GM12891 (cell line): ENCODE measurements at regions not wholly inside any gene's neighbourhood (a gene's known extent, or its start where the extent isn't known, plus 50 kb on each side); places are given as distances from the start of the nearest gene placed in this dataset.
"Not testable (repeated sequence)": the region's sequence is repeated elsewhere in the genome, so short reads cannot be mapped to it uniquely, and the experiment has no call there.

Experiments used
- DNase-seq: peaks from one replicate; pipeline ENCODE4 v3.0.0; 2011; ENCODE audit warnings: low spot score; ENCODE audit not compliant: insufficient read length
- FAIRE-seq: peaks from 2 replicates; lab custom pipeline; 2011; peaks lifted over from hg19 to GRCh38; lab: Jason Lieb, UNC
- PAX5 ChIP-seq: IDR thresholded peaks from 2 replicates; pipeline ENCODE4 v1.6.1; 2011; ENCODE audit warnings: low read length, moderate library complexity, mild to moderate bottlenecking; ENCODE audit not compliant: insufficient read depth, severe bottlenecking
- POLR2A ChIP-seq: IDR thresholded peaks from 2 replicates; pipeline ENCODE4 v1.6.1; 2011; ENCODE audit warnings: low read depth, low read length, control low read depth
- POLR2AphosphoS5 ChIP-seq: IDR thresholded peaks from 2 replicates; pipeline ENCODE4 v1.6.1; 2011; ENCODE audit warnings: low read depth, low read length, control low read depth
- POU2F2 ChIP-seq: IDR thresholded peaks from 2 replicates; pipeline ENCODE4 v1.6.1; 2011; ENCODE audit warnings: low read depth, mild to moderate bottlenecking, control low read depth, low read length, moderate library complexity
- SPI1 ChIP-seq: IDR thresholded peaks from 2 replicates; pipeline ENCODE4 v1.6.1; 2011; ENCODE audit warnings: low read depth, low read length, control low read depth
- TAF1 ChIP-seq: IDR thresholded peaks from 2 replicates; pipeline ENCODE4 v1.6.1; 2011; ENCODE audit warnings: low read depth, low read length, control low read depth

DNA sequence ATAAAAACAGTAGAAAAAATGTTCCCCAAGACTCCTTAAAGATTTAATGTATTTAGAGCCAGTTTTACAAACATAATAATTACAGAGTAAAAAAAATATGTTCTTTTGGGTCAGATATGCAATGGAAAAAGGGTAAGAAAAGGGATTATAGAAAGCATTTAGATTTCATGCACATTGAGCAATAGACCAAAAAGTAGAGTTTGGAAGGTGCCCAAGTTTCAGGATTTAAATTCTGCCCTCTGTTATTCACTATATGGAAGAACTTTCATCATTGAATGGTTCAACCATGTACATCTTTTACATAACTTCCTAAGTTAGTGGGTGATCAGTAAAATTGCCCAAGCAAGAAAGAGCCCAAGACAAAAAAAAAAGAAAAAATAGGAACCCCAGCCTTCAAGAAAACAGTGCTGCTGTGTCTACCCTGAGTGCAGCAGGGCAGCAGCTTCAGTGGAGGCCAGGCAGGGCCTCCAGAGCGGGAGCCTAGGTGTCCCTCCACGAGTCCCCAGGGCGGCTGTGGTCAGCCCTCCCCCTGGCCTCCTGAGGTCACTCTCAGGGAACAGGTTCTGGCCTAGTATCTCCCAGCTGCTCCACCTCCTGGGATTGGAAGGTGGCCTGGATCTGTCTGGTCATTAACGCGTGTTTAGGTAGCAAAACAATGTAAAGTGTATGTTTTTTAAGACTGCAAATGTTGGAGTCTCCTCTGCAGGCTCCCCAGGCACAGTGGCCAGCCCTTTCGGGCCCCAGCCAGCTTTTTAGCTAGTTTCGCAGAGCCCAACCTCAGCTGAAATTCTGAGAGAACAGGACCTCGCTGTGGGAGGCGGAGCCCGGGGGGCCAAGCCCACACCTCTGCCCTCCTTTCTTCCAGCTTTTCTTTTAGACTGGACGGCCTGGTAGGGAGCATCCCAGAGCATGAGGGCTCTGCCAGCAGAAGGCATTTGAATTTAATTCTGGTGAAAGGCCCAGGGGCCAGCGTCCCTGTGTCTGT is 77.3 kb downstream of the TEX51 start:
- DNase-seq (no peak), FAIRE-seq (no peak)
- TF ChIP-seq SPI1 (no peak), TAF1 (no peak), PAX5 (no peak), POU2F2 (no peak), POLR2AphosphoS5 (no peak), POLR2A (no peak)

DNA sequence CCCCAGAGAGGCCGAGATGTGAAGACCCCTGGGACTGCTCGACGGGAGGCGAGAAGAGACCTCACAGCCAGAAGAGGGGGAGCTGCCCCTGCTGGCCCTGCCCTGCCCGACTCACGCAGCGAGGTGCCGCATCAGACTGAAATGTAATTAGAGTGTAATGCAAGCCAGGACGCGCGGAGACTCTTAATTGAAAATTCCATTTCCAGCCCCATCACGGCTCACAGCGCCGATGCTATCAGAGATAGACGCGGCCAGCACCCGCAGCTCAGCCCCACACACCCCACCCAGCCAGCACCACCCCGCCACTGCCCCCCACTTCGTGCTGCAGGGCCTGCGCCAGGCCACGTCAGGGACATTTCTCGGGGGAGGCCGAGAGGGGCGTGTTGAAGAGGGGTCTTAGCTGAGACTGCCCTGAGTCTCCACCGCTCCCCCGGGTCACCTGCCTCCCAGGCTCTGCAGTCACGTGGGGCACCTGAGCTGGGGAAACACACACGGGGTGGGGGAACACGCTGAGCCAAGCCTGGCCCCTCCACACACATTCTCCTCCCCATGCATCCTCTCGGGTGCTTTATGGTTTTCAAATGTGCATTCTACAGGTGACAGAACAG is 78.1 kb downstream of the TEX51 start:
- DNase-seq (no peak), FAIRE-seq (no peak)
- TF ChIP-seq PAX5: no peak
- TF ChIP-seq TAF1: no peak
- no peak for TF ChIP-seq POU2F2
- TF ChIP-seq POLR2AphosphoS5: no peak
- no peak for TF ChIP-seq POLR2A
- TF ChIP-seq SPI1: no peak

DNA sequence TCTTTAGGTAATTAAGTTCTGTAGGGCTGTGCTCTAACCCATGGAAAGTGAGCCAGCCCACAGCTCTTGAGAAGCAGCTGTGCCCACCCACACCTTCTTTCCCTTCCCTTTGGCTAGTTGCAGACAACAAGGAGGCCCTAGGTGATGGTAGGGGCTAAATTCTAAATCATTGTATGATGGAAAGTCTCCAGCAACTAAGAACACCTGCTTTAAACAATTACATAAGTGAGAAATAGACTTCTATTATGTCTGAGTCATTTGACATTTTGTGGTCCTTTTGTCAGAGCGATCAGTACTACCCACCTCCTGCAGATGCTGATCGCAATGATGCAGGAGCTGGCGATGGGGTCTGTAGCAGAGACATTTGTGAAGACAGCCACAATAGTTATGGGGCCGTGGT is 79.6 kb downstream of the TEX51 start:
- DNase-seq (no peak), FAIRE-seq (no peak)
- no peak for TF ChIP-seq PAX5
- TF ChIP-seq POLR2AphosphoS5: no peak
- no peak for TF ChIP-seq SPI1
- TF ChIP-seq POU2F2: no peak
- no peak for TF ChIP-seq POLR2A
- TF ChIP-seq TAF1: no peak

DNA sequence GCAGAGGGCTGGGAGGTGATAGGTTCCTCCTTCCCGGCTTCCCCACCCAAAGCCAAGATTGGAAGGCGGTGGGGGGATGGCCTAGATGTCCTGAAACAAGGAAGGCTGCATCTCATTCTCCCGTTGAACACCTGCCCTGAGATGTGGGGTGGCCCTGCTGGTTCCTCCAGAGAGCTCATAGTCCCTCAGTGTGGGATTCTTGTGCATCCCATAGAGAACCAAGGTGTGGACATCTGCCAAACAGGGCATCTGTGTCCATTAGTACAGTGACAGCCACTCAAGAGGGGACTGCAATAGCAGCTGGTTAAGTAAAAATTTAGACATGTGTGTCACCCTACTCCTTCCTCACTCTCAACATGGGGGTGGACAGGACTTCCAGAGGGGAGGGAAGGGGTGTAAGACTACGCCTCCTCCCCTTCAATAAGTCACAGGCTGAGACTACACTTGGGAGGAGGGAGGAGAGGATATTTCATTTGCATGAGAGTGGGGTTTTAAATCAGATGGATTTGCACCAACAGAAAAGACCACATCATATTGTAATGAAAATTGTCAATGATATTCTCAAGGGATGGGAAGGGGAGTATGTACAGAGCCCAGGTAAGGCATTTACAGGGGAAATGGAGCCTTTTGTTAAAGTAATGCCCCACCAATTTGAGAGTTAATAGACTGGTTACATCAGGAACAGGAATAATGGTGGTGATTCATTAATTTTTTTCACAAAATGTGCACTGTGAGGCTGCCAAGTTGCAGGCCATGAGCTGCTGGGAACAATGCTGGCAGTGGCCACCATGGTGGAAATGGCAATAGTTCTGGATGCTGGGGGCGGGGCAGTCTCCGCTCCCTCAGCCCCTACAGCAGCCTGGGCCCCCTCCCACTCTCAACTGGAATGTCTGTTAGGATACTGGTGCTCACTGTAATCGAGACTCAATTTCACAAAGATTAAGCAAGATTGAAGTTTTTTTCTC is 80.6 kb downstream of the TEX51 start:
- FAIRE-seq: no peak
- TF ChIP-seq POU2F2: no peak
- TF ChIP-seq SPI1: no peak
- TF ChIP-seq PAX5: no peak
- no peak for TF ChIP-seq POLR2AphosphoS5
- no peak for TF ChIP-seq POLR2A
- no peak for TF ChIP-seq TAF1
- DNase-seq: no peak

DNA sequence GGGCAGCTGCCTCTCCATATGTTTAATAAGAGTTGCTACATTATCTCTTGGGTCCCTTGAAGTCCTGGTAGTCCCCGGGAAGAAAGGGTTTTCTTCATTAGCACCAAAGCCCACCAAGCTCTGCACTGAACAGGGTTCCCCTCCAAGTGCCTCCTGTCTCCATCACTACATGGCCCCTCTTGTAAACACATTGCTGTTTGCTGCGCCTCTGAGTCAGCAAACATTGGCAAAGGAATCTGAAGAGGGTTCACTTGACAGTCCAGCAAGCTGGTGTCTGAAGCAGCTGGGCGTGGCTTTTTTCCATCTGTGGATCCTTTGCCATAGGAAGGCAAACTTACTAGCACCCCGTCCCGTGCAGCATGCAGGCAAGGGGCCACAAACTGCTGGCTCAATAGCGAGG is 82.8 kb downstream of the TEX51 start:
- no peak for DNase-seq
- TF ChIP-seq POLR2AphosphoS5 (no peak), POU2F2 (no peak)
- no peak for FAIRE-seq

DNA sequence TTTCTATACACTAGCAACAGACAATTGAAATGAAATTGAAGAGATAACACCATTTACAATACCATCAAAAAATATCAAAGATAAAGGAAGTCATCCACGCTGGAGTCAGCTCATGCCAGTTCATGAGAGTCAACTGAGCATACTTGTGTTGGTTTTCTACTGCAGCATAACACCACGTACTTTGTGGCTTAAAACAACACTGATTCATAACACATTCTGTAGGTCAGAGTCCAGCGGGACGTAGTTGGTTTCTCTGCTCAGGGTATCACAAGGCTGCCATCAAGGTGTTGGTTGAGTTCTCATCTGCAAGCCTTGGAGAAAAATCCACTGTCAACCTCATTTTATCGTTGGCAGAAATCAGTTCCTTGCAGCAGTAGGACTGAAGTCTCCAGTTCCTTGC is 84.2 kb downstream of the TEX51 start:
- TF ChIP-seq POU2F2 (no peak), SPI1 (no peak), POLR2AphosphoS5 (no peak), PAX5 (no peak), TAF1 (no peak), POLR2A (no peak)
- DNase-seq (no peak), FAIRE-seq (no peak)

DNA sequence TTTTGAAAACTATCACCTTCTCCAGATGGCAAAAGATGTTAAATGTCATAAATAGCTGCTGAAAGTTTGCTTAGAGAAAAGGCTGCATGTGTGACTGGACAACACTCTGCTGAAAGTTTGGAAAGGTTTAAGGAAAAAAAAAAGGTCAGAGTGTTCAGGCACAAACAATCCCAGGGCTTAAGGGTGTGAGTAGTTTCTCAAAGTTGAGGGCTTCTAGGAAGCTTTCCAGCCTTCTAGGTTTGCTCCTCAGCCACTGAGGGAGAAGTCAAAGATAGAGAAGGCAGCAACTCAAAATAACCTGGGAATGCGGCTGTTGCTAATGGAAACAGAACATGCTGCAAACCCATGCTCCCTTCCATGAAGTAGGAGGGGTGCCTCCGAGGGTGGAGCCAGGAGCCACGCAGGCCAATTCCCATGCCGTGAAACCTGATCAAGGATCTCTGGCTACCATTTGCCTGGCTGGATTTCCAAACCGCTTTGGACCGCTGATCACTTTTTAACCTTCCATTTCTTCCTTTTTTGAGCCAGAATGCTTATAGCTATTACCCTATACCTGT is 88.0 kb downstream of the TEX51 start:
- TF ChIP-seq PAX5: no peak
- no peak for TF ChIP-seq POLR2A
- no peak for TF ChIP-seq SPI1
- TF ChIP-seq POU2F2: no peak
- TF ChIP-seq TAF1: no peak
- TF ChIP-seq POLR2AphosphoS5: no peak
- FAIRE-seq (no peak), DNase-seq (no peak)

DNA sequence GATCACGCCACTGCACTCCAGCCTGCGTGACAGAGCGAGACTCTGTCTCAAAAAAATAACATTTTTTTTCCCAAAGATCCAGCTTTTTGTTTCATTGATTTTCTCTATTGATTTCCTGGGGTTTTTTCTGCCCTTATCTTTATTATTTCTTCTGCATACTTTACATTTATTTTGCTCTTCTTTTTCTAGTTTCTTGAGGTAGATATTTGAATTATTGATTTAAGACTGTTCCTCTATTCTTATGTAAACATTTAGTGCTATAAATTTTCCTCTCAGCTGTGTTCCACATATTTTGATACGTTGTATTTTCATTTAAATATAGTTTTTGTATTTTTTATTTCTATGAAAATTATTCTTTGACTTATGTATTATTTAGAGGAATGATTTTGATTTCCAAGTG is 89.8 kb downstream of the TEX51 start:
- no peak for TF ChIP-seq SPI1
- TF ChIP-seq POU2F2: no peak
- no peak for TF ChIP-seq PAX5
- no peak for TF ChIP-seq TAF1
- no peak for TF ChIP-seq POLR2A
- no peak for TF ChIP-seq POLR2AphosphoS5
- DNase-seq (no peak), FAIRE-seq (no peak)

DNA sequence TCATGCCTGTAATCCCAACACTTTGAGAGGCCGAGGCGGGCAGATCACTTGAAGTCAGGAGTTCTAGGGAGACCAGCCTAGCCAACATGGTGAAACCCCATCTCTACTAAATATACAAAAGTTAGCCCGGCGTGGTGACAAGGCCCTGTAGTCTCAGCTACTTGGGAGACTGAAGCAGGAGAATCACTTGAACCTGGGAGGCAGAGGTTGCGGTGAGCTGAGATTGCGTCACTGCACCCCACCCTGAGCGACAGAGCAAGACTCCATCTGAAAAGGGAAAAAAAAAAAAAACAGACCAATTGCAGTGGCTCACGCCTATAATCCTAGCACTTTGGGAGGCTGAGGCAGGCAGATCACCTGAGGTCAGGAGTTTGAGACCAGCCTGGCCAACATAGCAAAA is 90.4 kb downstream of the TEX51 start:
- not testable (repeated sequence) for DNase-seq, FAIRE-seq
